ENCODE measurements at regions not wholly inside any gene's neighbourhood (a gene's known extent, or its start where the extent isn't known, plus 50 kb on each side); places are given as distances from the start of the nearest gene placed in this dataset.
"Not testable (repeated sequence)": the region's sequence is repeated elsewhere in the genome, so short reads cannot be mapped to it uniquely, and the experiment has no call there.

- not testable (repeated sequence) for H3K9me3 ChIP-seq (ENCODE audit: low read depth, low read length); H3K27ac ChIP-seq; H3K9ac ChIP-seq (ENCODE audit: insufficient read length); H3K4me3 ChIP-seq; H3K36me3 ChIP-seq (ENCODE audit: insufficient read depth, low read length); DNase-seq (ENCODE audit: low read depth, low spot score)
Observed at GRCh38 chr9:78172610-78173009, 63.3 kb upstream of the CEP78 start.

GRCh38 chr9:78171651-78172050 lies 64.2 kb upstream of the CEP78 start:
- Histone ChIP-seq H3K27ac (no peak overlapping the region), H3K9ac (ENCODE audit: insufficient read length) (no peak overlapping the region), H3K36me3 (ENCODE audit: insufficient read depth, low read length) (no peaks in the 10 kb centered on the region), H3K9me3 (ENCODE audit: low read depth, low read length) (no peaks in the 10 kb centered on the region), H3K4me3 (no peak overlapping the region)
- no peak for TF ChIP-seq EZH2 (IDR thresholded peaks at IDR 0.05)
- no peak for TF ChIP-seq POLR2AphosphoS5 (IDR thresholded peaks at IDR 0.05; ENCODE audit: borderline replicate concordance, low read depth, low read length)
- TF ChIP-seq FOXP2 (optimal IDR thresholded peaks at IDR 0.05; ENCODE audit: control extremely low read depth, extremely low read length, insufficient read depth): no peak
- DNase-seq (ENCODE audit: low read depth, low spot score): no peak

GRCh38 chr9:78169125-78169524 lies 66.8 kb upstream of the CEP78 start:
- no peak for DNase-seq (ENCODE audit: low read depth, low spot score)
- H3K9ac ChIP-seq (ENCODE audit: insufficient read length): no peak overlapping the region
- no peak overlapping the region for H3K4me3 ChIP-seq
- TF ChIP-seq POLR2AphosphoS5 (IDR thresholded peaks at IDR 0.05; ENCODE audit: borderline replicate concordance, low read depth, low read length): no peak
- no peaks in the 10 kb centered on the region for H3K9me3 ChIP-seq (ENCODE audit: low read depth, low read length)
- no peaks in the 10 kb centered on the region for H3K36me3 ChIP-seq (ENCODE audit: insufficient read depth, low read length)
- no peak overlapping the region for H3K27ac ChIP-seq

- no peak for DNase-seq (ENCODE audit: low read depth, low spot score)
- Histone ChIP-seq H3K9ac (ENCODE audit: insufficient read length) (no peak overlapping the region), H3K36me3 (ENCODE audit: insufficient read depth, low read length) (no peaks in the 10 kb centered on the region), H3K4me3 (no peak overlapping the region), H3K27ac (no peak overlapping the region), H3K9me3 (ENCODE audit: low read depth, low read length) (no peaks in the 10 kb centered on the region)
- TF ChIP-seq POLR2AphosphoS5 (IDR thresholded peaks at IDR 0.05; ENCODE audit: borderline replicate concordance, low read depth, low read length): no peak
- no peak for TF ChIP-seq FOXP2 (optimal IDR thresholded peaks at IDR 0.05; ENCODE audit: control extremely low read depth, extremely low read length, insufficient read depth)
- no peak for TF ChIP-seq EZH2 (IDR thresholded peaks at IDR 0.05)
Observed at GRCh38 chr9:78167356-78167755, 68.5 kb upstream of the CEP78 start.

GRCh38 chr9:78163834-78164233 lies 72.0 kb upstream of the CEP78 start:
- Histone ChIP-seq H3K27ac (no peak overlapping the region), H3K9ac (ENCODE audit: insufficient read length) (no peak overlapping the region), H3K9me3 (ENCODE audit: low read depth, low read length) (no peaks in the 10 kb centered on the region), H3K36me3 (ENCODE audit: insufficient read depth, low read length) (no peaks in the 10 kb centered on the region), H3K4me3 (no peak overlapping the region)
- TF ChIP-seq POLR2AphosphoS5 (IDR thresholded peaks at IDR 0.05; ENCODE audit: borderline replicate concordance, low read depth, low read length) (no peak), EZH2 (IDR thresholded peaks at IDR 0.05) (no peak), FOXP2 (optimal IDR thresholded peaks at IDR 0.05; ENCODE audit: control extremely low read depth, extremely low read length, insufficient read depth) (no peak)
- DNase-seq (ENCODE audit: low read depth, low spot score): no peak

GRCh38 chr9:78158286-78158685 lies 77.6 kb upstream of the CEP78 start:
- no peaks in the 10 kb centered on the region for H3K9me3 ChIP-seq (ENCODE audit: low read depth, low read length)
- H3K4me3 ChIP-seq: no peak overlapping the region
- H3K36me3 ChIP-seq (ENCODE audit: insufficient read depth, low read length): no peaks in the 10 kb centered on the region
- DNase-seq (ENCODE audit: low read depth, low spot score): no peak
- TF ChIP-seq POLR2AphosphoS5 (IDR thresholded peaks at IDR 0.05; ENCODE audit: borderline replicate concordance, low read depth, low read length) (no peak), EZH2 (IDR thresholded peaks at IDR 0.05) (no peak), FOXP2 (optimal IDR thresholded peaks at IDR 0.05; ENCODE audit: control extremely low read depth, extremely low read length, insufficient read depth) (no peak)
- no peak overlapping the region for H3K9ac ChIP-seq (ENCODE audit: insufficient read length)
- H3K27ac ChIP-seq: no peak overlapping the region

- H3K4me3 ChIP-seq: no peak overlapping the region
- TF ChIP-seq POLR2AphosphoS5 (IDR thresholded peaks at IDR 0.05; ENCODE audit: borderline replicate concordance, low read depth, low read length): no peak
- no peak for TF ChIP-seq FOXP2 (optimal IDR thresholded peaks at IDR 0.05; ENCODE audit: control extremely low read depth, extremely low read length, insufficient read depth)
- TF ChIP-seq EZH2 (IDR thresholded peaks at IDR 0.05): no peak
- H3K9ac ChIP-seq (ENCODE audit: insufficient read length): no peak overlapping the region
- H3K36me3 ChIP-seq (ENCODE audit: insufficient read depth, low read length): no peaks in the 10 kb centered on the region
- no peak overlapping the region for H3K27ac ChIP-seq
- H3K9me3 ChIP-seq (ENCODE audit: low read depth, low read length): no peaks in the 10 kb centered on the region
- DNase-seq (ENCODE audit: low read depth, low spot score): no peak
Observed at GRCh38 chr9:78150983-78151356, 84.9 kb upstream of the CEP78 start.

GRCh38 chr9:78150312-78150982 lies 85.4 kb upstream of the CEP78 start:
- Histone ChIP-seq H3K36me3 (ENCODE audit: insufficient read depth, low read length) (no peaks in the 10 kb centered on the region), H3K27ac (no peak overlapping the region), H3K9ac (ENCODE audit: insufficient read length) (no peak overlapping the region), H3K9me3 (ENCODE audit: low read depth, low read length) (no peaks in the 10 kb centered on the region), H3K4me3 (no peak overlapping the region)
- TF ChIP-seq FOXP2 (optimal IDR thresholded peaks at IDR 0.05; ENCODE audit: control extremely low read depth, extremely low read length, insufficient read depth) (no peak), EZH2 (IDR thresholded peaks at IDR 0.05) (no peak), POLR2AphosphoS5 (IDR thresholded peaks at IDR 0.05; ENCODE audit: borderline replicate concordance, low read depth, low read length) (no peak)
- DNase-seq (ENCODE audit: low read depth, low spot score): no peak

GRCh38 chr9:78149702-78150291 lies 86.1 kb upstream of the CEP78 start:
- Histone ChIP-seq H3K4me3 (no peak overlapping the region), H3K36me3 (ENCODE audit: insufficient read depth, low read length) (no peaks in the 10 kb centered on the region), H3K27ac (no peak overlapping the region), H3K9me3 (ENCODE audit: low read depth, low read length) (no peaks in the 10 kb centered on the region), H3K9ac (ENCODE audit: insufficient read length) (no peak overlapping the region)
- TF ChIP-seq EZH2 (IDR thresholded peaks at IDR 0.05) (no peak), FOXP2 (optimal IDR thresholded peaks at IDR 0.05; ENCODE audit: control extremely low read depth, extremely low read length, insufficient read depth) (no peak), POLR2AphosphoS5 (IDR thresholded peaks at IDR 0.05; ENCODE audit: borderline replicate concordance, low read depth, low read length) (no peak)
- no peak for DNase-seq (ENCODE audit: low read depth, low spot score)

Measured in SK-N-MC (cell line).